RWPE1 (cell line): ENCODE measurements at regions not wholly inside any gene's neighbourhood (a gene's known extent, or its start where the extent isn't known, plus 50 kb on each side); places are given as distances from the start of the nearest gene placed in this dataset.

Source experiments
- CTCF ChIA-PET: fragments of 350-600 bp; sonication (Branson Sonifier 250); formaldehyde crosslinking; extraction: SDS; loops from one replicate; lab custom pipeline; 2021; lab: Yijun Ruan, JAX
- POLR2A ChIA-PET: fragments of 400-600 bp; formaldehyde crosslinking; extraction: SDS; loops from one replicate; lab custom pipeline; 2020; ENCODE audit warnings: antibody characterized with exemption; ENCODE audit not compliant: low non-redundant PET; lab: Yijun Ruan, JAX
- DNase-seq: peaks from one replicate; pipeline ENCODE4 v3.0.0; 2012; ENCODE audit warnings: low spot score
- H3K27ac ChIP-seq: fragments of 450-650 bp; 2 replicates; pipeline ENCODE4 v1.5.1; 2017
- CTCF ChIP-seq: fragments of 450-650 bp; conservative IDR thresholded peaks from 2 replicates; pipeline ENCODE4 v1.5.1; 2017; ENCODE audit warnings: low read depth, mild to moderate bottlenecking

GRCh38 chr7:35983626-35984025 lies 169.4 kb upstream of the EEPD1 start:
- TF ChIP-seq CTCF: no peak
- no peak for DNase-seq
- ChIA-PET CTCF (interaction anchor here (0.6 to 3.2 kb wide), 5 partner anchors 8 to 335 kb away, joined by 3 to 37 read pairs (median 5); no protein-coding TSS in a partner anchor), POLR2A (no interaction called here)
- no peak overlapping the region for H3K27ac ChIP-seq

GRCh38 chr7:35985126-35985754 lies 167.8 kb upstream of the EEPD1 start:
- ChIA-PET POLR2A (no interaction called here), CTCF (interaction anchor here (0.6 to 3.2 kb wide), 14 partner anchors 9 to 376 kb away, joined by 3 to 37 read pairs (median 4); no protein-coding TSS in a partner anchor)
- no peak overlapping the region for H3K27ac ChIP-seq
- peak; percentile 85 for TF ChIP-seq CTCF
- peak; percentile 65 for DNase-seq

GRCh38 chr7:35987016-35987415 lies 166.0 kb upstream of the EEPD1 start:
- no peak for DNase-seq
- no peak overlapping the region for H3K27ac ChIP-seq
- no peak for TF ChIP-seq CTCF
- ChIA-PET POLR2A (no interaction called here), CTCF (interaction anchor here (0.5 kb wide), 1 partner anchor 10 kb away, joined by 3 read pairs; no protein-coding TSS in a partner anchor)

GRCh38 chr7:35988105-35988504 lies 164.9 kb upstream of the EEPD1 start:
- DNase-seq: no peak
- no peak overlapping the region for H3K27ac ChIP-seq
- ChIA-PET CTCF (no interaction called here), POLR2A (no interaction called here)
- no peak for TF ChIP-seq CTCF

GRCh38 chr7:35988818-35989217 lies 164.2 kb upstream of the EEPD1 start:
- no peak for TF ChIP-seq CTCF
- ChIA-PET CTCF (interaction anchor here (1.3 kb wide), 1 partner anchor 303 kb away, joined by 6 read pairs; no protein-coding TSS in a partner anchor), POLR2A (no interaction called here)
- no peak for DNase-seq
- H3K27ac ChIP-seq: no peak overlapping the region

- no peak for DNase-seq
- ChIA-PET POLR2A (no interaction called here), CTCF (no interaction called here)
- H3K27ac ChIP-seq: no peak overlapping the region
- no peak for TF ChIP-seq CTCF
Measured at GRCh38 chr7:35991511-35992232, 161.4 kb upstream of the EEPD1 start.
